ENCODE measurements at regions not wholly inside any gene's neighbourhood (a gene's known extent, or its start where the extent isn't known, plus 50 kb on each side); places are given as distances from the start of the nearest gene placed in this dataset.
"Not testable (repeated sequence)": the region's sequence is repeated elsewhere in the genome, so short reads cannot be mapped to it uniquely, and the experiment has no call there.

- no peak for DNase-seq
- H3K4me3 ChIP-seq = no peak overlapping the region
- no peaks in the 10 kb centered on the region for H3K4me1 ChIP-seq
- no peak for TF ChIP-seq POLR2A (IDR thresholded peaks at IDR 0.05)
- TF ChIP-seq CTCF (IDR thresholded peaks at IDR 0.05) = no peak
- no peak overlapping the region for H3K27ac ChIP-seq
- H3K36me3 ChIP-seq = no peaks in the 10 kb centered on the region
- no peaks in the 10 kb centered on the region for H3K27me3 ChIP-seq
- no peaks in the 10 kb centered on the region for H3K9me3 ChIP-seq
Measured at GRCh38 chr2:129548880-129549279, 430.6 kb upstream of the RAB6C start.

DNA sequence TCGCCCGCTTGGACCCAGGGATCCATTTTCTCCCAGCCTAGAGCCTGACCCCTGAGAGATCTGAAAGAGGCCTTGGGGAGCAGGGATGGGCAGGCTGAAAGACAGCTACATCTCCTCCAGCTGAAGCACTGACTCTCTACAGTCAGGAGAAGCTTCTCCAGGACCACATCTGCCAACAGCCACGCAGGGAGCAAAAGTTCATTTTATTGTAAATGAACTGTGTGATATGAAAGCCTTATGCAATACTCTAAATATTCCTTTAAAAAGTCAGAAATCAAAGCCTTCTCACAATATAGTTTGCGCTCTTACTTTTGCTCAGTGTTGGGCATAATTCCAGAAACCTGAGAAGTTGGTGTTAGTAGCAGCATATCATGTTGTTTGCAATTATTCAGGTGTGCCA lies 428.9 kb upstream of the RAB6C start:
- Histone ChIP-seq H3K27me3 (no peaks in the 10 kb centered on the region), H3K4me3 (no peak overlapping the region), H3K4me1 (no peaks in the 10 kb centered on the region), H3K36me3 (no peaks in the 10 kb centered on the region), H3K9me3 (no peaks in the 10 kb centered on the region), H3K27ac (no peak overlapping the region)
- DNase-seq = no peak
- TF ChIP-seq POLR2A (IDR thresholded peaks at IDR 0.05) = no peak
- no peak for TF ChIP-seq CTCF (IDR thresholded peaks at IDR 0.05)

- no peak overlapping the region for H3K27ac ChIP-seq
- TF ChIP-seq POLR2A (IDR thresholded peaks at IDR 0.05) = no peak
- TF ChIP-seq CTCF (IDR thresholded peaks at IDR 0.05) = no peak
- no peaks in the 10 kb centered on the region for H3K4me1 ChIP-seq
- no peaks in the 10 kb centered on the region for H3K9me3 ChIP-seq
- no peaks in the 10 kb centered on the region for H3K36me3 ChIP-seq
- DNase-seq = no peak
- no peak overlapping the region for H3K4me3 ChIP-seq
- no peaks in the 10 kb centered on the region for H3K27me3 ChIP-seq
Measured at GRCh38 chr2:129554373-129554772, 425.1 kb upstream of the RAB6C start.

- Histone ChIP-seq H3K9me3 (no peaks in the 10 kb centered on the region), H3K36me3 (no peaks in the 10 kb centered on the region), H3K4me3 (no peak overlapping the region), H3K27ac (no peak overlapping the region), H3K4me1 (no peaks in the 10 kb centered on the region), H3K27me3 (no peaks in the 10 kb centered on the region)
- DNase-seq = no peak
- TF ChIP-seq POLR2A (IDR thresholded peaks at IDR 0.05) = no peak
- no peak for TF ChIP-seq CTCF (IDR thresholded peaks at IDR 0.05)
Measured at GRCh38 chr2:129559101-129559500, 420.4 kb upstream of the RAB6C start.

GRCh38 chr2:129565551-129566109 lies 413.8 kb upstream of the RAB6C start:
- Histone ChIP-seq H3K27ac (no peak overlapping the region), H3K4me1 (no peaks in the 10 kb centered on the region), H3K36me3 (no peaks in the 10 kb centered on the region), H3K4me3 (no peak overlapping the region), H3K9me3 (no peaks in the 10 kb centered on the region), H3K27me3 (no peaks in the 10 kb centered on the region)
- DNase-seq = no peak
- TF ChIP-seq POLR2A (IDR thresholded peaks at IDR 0.05) (no peak), CTCF (IDR thresholded peaks at IDR 0.05) (no peak)

DNA sequence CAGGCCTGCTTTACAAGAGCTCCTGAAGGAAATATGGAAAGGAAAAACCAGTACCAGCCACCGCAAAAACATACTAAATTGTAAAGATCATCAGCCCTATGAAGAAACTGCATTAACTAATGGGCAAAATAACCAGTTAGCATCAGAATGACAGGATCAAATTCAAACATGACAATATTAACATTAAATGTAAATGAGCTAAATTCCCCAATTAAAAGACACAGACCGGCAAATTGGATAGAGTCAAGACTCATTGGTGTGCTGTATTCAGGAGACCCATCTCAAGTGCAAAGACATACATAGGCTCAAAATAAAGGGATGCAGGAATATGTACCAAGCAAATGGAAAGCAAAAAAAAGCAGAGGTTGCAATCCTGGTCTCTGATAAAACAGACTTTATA lies 408.7 kb upstream of the RAB6C start:
- not testable (repeated sequence) for DNase-seq, H3K27ac ChIP-seq, H3K4me3 ChIP-seq, H3K9me3 ChIP-seq, H3K36me3 ChIP-seq, H3K27me3 ChIP-seq, H3K4me1 ChIP-seq

Measured in Peyer's patch (tissue), 4 donors.